ENCODE measurements at regions not wholly inside any gene's neighbourhood (a gene's known extent, or its start where the extent isn't known, plus 50 kb on each side); places are given as distances from the start of the nearest gene placed in this dataset.

GRCh38 chr7:118602090-118602489 lies 377.6 kb downstream of the ANKRD7 start:
- H3K27me3 ChIP-seq (ENCODE audit: control insufficient read depth, insufficient read depth, low read length) = no peaks in the 10 kb centered on the region
- peaks cover 7% of the 10 kb centered on the region; the same call in 1 of the 2 replicates for H3K9me3 ChIP-seq (ENCODE audit: control insufficient read depth, insufficient read depth, low read length)
- no peaks in the 10 kb centered on the region for H3K79me1 ChIP-seq (ENCODE audit: low read depth in 1 of 2, low read length in 2 of 2)
- no peak overlapping the region for H4K8ac ChIP-seq (ENCODE audit: low read depth in 2 of 2, low read length in 2 of 2)
- no peak overlapping the region for H2BK20ac ChIP-seq (ENCODE audit: low read depth, low read length)
- no peak overlapping the region for H3K18ac ChIP-seq (ENCODE audit: low read depth, low read length)
- no peak overlapping the region for H3K9ac ChIP-seq (ENCODE audit: low read depth, low read length)
- ChIA-PET CTCF (no interaction called here), POLR2A (ENCODE audit: unreplicated experiment) (no interaction called here)
- no peak overlapping the region for H2BK15ac ChIP-seq (ENCODE audit: low read depth, low read length)
- H2AK5ac ChIP-seq (ENCODE audit: low read depth, low read length) = no peak overlapping the region
- no peak overlapping the region for H3K27ac ChIP-seq (ENCODE audit: insufficient read depth, low read length)
- TF ChIP-seq CEBPB (IDR thresholded peaks at IDR 0.05; ENCODE audit: low read depth, low read length) = no peak
- no peak for TF ChIP-seq BHLHE40 (IDR thresholded peaks at IDR 0.05; ENCODE audit: low read depth, low read length)
- TF ChIP-seq RAD21 (IDR thresholded peaks at IDR 0.05; ENCODE audit: low read length) = no peak
- TF ChIP-seq, protein P1, sequence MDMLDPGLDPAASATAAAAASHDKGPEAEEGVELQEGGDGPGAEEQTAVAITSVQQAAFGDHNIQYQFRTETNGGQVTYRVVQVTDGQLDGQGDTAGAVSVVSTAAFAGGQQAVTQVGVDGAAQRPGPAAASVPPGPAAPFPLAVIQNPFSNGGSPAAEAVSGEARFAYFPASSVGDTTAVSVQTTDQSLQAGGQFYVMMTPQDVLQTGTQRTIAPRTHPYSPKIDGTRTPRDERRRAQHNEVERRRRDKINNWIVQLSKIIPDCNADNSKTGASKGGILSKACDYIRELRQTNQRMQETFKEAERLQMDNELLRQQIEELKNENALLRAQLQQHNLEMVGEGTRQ (IDR thresholded peaks at IDR 0.05; ENCODE audit: low read depth, low read length) = no peak
- TF ChIP-seq, protein P2, sequence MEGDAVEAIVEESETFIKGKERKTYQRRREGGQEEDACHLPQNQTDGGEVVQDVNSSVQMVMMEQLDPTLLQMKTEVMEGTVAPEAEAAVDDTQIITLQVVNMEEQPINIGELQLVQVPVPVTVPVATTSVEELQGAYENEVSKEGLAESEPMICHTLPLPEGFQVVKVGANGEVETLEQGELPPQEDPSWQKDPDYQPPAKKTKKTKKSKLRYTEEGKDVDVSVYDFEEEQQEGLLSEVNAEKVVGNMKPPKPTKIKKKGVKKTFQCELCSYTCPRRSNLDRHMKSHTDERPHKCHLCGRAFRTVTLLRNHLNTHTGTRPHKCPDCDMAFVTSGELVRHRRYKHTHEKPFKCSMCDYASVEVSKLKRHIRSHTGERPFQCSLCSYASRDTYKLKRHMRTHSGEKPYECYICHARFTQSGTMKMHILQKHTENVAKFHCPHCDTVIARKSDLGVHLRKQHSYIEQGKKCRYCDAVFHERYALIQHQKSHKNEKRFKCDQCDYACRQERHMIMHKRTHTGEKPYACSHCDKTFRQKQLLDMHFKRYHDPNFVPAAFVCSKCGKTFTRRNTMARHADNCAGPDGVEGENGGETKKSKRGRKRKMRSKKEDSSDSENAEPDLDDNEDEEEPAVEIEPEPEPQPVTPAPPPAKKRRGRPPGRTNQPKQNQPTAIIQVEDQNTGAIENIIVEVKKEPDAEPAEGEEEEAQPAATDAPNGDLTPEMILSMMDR (conservative IDR thresholded peaks at IDR 0.05; ENCODE audit: low read depth, low read length) = no peak
- TF ChIP-seq SMC3 (IDR thresholded peaks at IDR 0.05; ENCODE audit: low read depth, low read length) = no peak
- TF ChIP-seq MAFK (IDR thresholded peaks at IDR 0.05; ENCODE audit: low read depth, low read length) = no peak
- TF ChIP-seq FOS (IDR thresholded peaks at IDR 0.05; ENCODE audit: low read depth, low read length) = no peak
- TF ChIP-seq RCOR1 (IDR thresholded peaks at IDR 0.05; ENCODE audit: insufficient replicate concordance, low read length) = no peak
- TF ChIP-seq RFX5 (IDR thresholded peaks at IDR 0.05; ENCODE audit: low read depth, low read length) = no peak
- TF ChIP-seq POLR2A (IDR thresholded peaks at IDR 0.05; ENCODE audit: low read depth, low read length) = no peak
- no peak for TF ChIP-seq NFE2L2 (IDR thresholded peaks at IDR 0.05; ENCODE audit: low read depth, low read length)
- no peak for TF ChIP-seq CHD1 (IDR thresholded peaks at IDR 0.05; ENCODE audit: low read depth, low read length)
- TF ChIP-seq, protein P3, sequence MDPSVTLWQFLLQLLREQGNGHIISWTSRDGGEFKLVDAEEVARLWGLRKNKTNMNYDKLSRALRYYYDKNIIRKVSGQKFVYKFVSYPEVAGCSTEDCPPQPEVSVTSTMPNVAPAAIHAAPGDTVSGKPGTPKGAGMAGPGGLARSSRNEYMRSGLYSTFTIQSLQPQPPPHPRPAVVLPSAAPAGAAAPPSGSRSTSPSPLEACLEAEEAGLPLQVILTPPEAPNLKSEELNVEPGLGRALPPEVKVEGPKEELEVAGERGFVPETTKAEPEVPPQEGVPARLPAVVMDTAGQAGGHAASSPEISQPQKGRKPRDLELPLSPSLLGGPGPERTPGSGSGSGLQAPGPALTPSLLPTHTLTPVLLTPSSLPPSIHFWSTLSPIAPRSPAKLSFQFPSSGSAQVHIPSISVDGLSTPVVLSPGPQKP (IDR thresholded peaks at IDR 0.05; ENCODE audit: borderline replicate concordance, low read depth, low read length) = no peak
- H4K5ac ChIP-seq (ENCODE audit: low read depth, low read length) = no peak overlapping the region
- H2AK9ac ChIP-seq (replicated peaks; ENCODE audit: low read depth, low read length, poor library complexity) = no peak overlapping the region
- no peaks in the 10 kb centered on the region for H3K4me1 ChIP-seq (ENCODE audit: control insufficient read depth, insufficient read depth, low read length)
- BruUV-seq (replicated peaks) = no TSS peak
- intact Hi-C loops (cut with micrococcal nuclease) = no loop called here
- dilution Hi-C loops (cut with HindIII; ENCODE audit: low sequenced_read_pairs, unreplicated experiment) = no loop called here
- H3K56ac ChIP-seq (ENCODE audit: extremely low read depth, insufficient read depth, low read length) = no peak overlapping the region
- H4K20me1 ChIP-seq (ENCODE audit: insufficient read depth, low read length) = no peaks in the 10 kb centered on the region
- H3K9me1 ChIP-seq (ENCODE audit: insufficient read depth, low read length) = no peaks in the 10 kb centered on the region
- no peak for ATAC-seq (ENCODE audit: low read depth)
- in situ Hi-C loops (cut with MboI; ENCODE audit: low sequenced_read_pairs) = no loop called here
- H3K4me3 ChIP-seq (ENCODE audit: insufficient read depth, low read depth, low read length) = no peak overlapping the region
- no peaks in the 10 kb centered on the region for H3K36me3 ChIP-seq (ENCODE audit: control insufficient read depth, insufficient read depth, low read length)
- no peak overlapping the region for H4K91ac ChIP-seq (ENCODE audit: insufficient read depth, low read depth, low read length)
- no peak overlapping the region for H3K23ac ChIP-seq (ENCODE audit: low read depth, low read length)
- H2BK5ac ChIP-seq (ENCODE audit: low read depth, low read length, poor library complexity, severe bottlenecking) = no peak overlapping the region
- DNase-seq = no peak
- no peak overlapping the region for H3K4me2 ChIP-seq (ENCODE audit: low read depth, low read length)
- no peak overlapping the region for H2BK120ac ChIP-seq (ENCODE audit: low read depth, low read length)
- H3K14ac ChIP-seq (replicated peaks; ENCODE audit: low read depth, low read length) = no peak overlapping the region
- no peak overlapping the region for H2AFZ ChIP-seq (replicated peaks; ENCODE audit: low read length, poor library complexity)
- no peak overlapping the region for H3K4ac ChIP-seq (ENCODE audit: low read depth, low read length)

Data from IMR-90 (cell line).